ENCODE measurements at regions not wholly inside any gene's neighbourhood (a gene's known extent, or its start where the extent isn't known, plus 50 kb on each side); places are given as distances from the start of the nearest gene placed in this dataset.

GRCh38 chr17:12406623-12407215, 259.0 kb upstream of the MYOCD start:
- Histone ChIP-seq H3K4me3 (no peak overlapping the region), H3K9me3 (no peaks in the 10 kb centered on the region), H3K27ac (peak overlapping the region; percentile 69 to 79 (median 76)), H3K36me3 (no peaks in the 10 kb centered on the region), H3K27me3 (no peaks in the 10 kb centered on the region), H3K4me1 (peaks cover 0 to 47% (median 29%) of the 10 kb centered on the region in 4 donors)
- TF ChIP-seq EP300 (IDR thresholded peaks at IDR 0.05) (no peak), CTCF (IDR thresholded peaks at IDR 0.05) (no peak)
- intact Hi-C loops (cut with DNase I), result no loop called here
- 62 to 75% methylated on average over 5 of the region's 5 CpGs for WGBS, 2 donors
- DNase-seq, result no peak

- Histone ChIP-seq H3K4me1 (peaks cover 0 to 49% (median 29%) of the 10 kb centered on the region in 4 donors), H3K36me3 (no peaks in the 10 kb centered on the region), H3K27me3 (no peaks in the 10 kb centered on the region), H3K27ac (peak overlapping the region; percentile 69 to 79 (median 76)), H3K9me3 (no peaks in the 10 kb centered on the region), H3K4me3 (no peak overlapping the region)
- WGBS, 2 donors, result 81 to 88% methylated on average over 5 of the region's 5 CpGs
- intact Hi-C loops (cut with DNase I), result no loop called here
- no peak for DNase-seq
- TF ChIP-seq POLR2AphosphoS5 (IDR thresholded peaks at IDR 0.05) (no peak), POLR2A (IDR thresholded peaks at IDR 0.05) (no peak), CTCF (IDR thresholded peaks at IDR 0.05) (no peak), EP300 (IDR thresholded peaks at IDR 0.05) (no peak)
These were observed 258.0 kb upstream of the MYOCD start for GRCh38 chr17:12407495-12408252.

GRCh38 chr17:12409082-12409481, 256.6 kb upstream of the MYOCD start:
- Histone ChIP-seq H3K4me3 (no peak overlapping the region), H3K9me3 (no peaks in the 10 kb centered on the region), H3K36me3 (no peaks in the 10 kb centered on the region), H3K27me3 (no peaks in the 10 kb centered on the region), H3K4me1 (peaks cover 0 to 56% (median 33%) of the 10 kb centered on the region in 4 donors), H3K27ac (peak overlapping the region; percentile 4 to 78 (median 71))
- DNase-seq, result no peak
- 94 to 95% methylated on average over 3 of the region's 3 CpGs for WGBS, 2 donors
- intact Hi-C loops (cut with DNase I), result no loop called here
- TF ChIP-seq POLR2AphosphoS5 (IDR thresholded peaks at IDR 0.05), result peak in 3 of 4 donors; percentile 19 to 59 (median 52)
- no peak for TF ChIP-seq POLR2A (IDR thresholded peaks at IDR 0.05)

GRCh38 chr17:12410717-12411116, 255.0 kb upstream of the MYOCD start:
- Histone ChIP-seq H3K4me3 (no peak overlapping the region), H3K9me3 (no peaks in the 10 kb centered on the region), H3K4me1 (peaks cover 0 to 72% (median 39%) of the 10 kb centered on the region in 4 donors), H3K27ac (peak overlapping the region in 3 of 4 donors; percentile 69 to 78 (median 73)), H3K36me3 (no peaks in the 10 kb centered on the region), H3K27me3 (no peaks in the 10 kb centered on the region)
- 92 to 95% methylated on average over 6 of the region's 6 CpGs for WGBS, 2 donors
- TF ChIP-seq EP300 (IDR thresholded peaks at IDR 0.05) (peak in 1 of 4 donors; percentile 66), POLR2AphosphoS5 (IDR thresholded peaks at IDR 0.05) (peak; percentile 62 to 84 (median 78)), POLR2A (IDR thresholded peaks at IDR 0.05) (no peak), CTCF (IDR thresholded peaks at IDR 0.05) (no peak)
- intact Hi-C loops (cut with DNase I), result loop anchor here (10.0 kb wide), 2 partner anchors 114 to 156 kb away; no protein-coding TSS in a partner anchor
- no peak for DNase-seq

- peak overlapping the region; percentile 69 to 86 (median 82) for H3K27ac ChIP-seq
- no peaks in the 10 kb centered on the region for H3K36me3 ChIP-seq
- intact Hi-C loops (cut with DNase I), result loop anchor here (5.0 to 10.0 kb wide), 3 partner anchors 110 to 160 kb away; no protein-coding TSS in a partner anchor
- H3K27me3 ChIP-seq, result no peaks in the 10 kb centered on the region
- H3K9me3 ChIP-seq, result no peaks in the 10 kb centered on the region
- H3K4me3 ChIP-seq, result no peak overlapping the region
- peaks cover 0 to 68% (median 27%) of the 10 kb centered on the region in 4 donors for H3K4me1 ChIP-seq
- DNase-seq, result no peak
- WGBS, 2 donors, result 77 to 82% methylated on average over 3 of the region's 3 CpGs
- no peak for TF ChIP-seq CTCF (IDR thresholded peaks at IDR 0.05)
- TF ChIP-seq POLR2AphosphoS5 (IDR thresholded peaks at IDR 0.05), result peak in 1 of 4 donors; percentile 44
- peak in 1 of 4 donors; percentile 36 for TF ChIP-seq EP300 (IDR thresholded peaks at IDR 0.05)
These were observed 250.7 kb upstream of the MYOCD start for GRCh38 chr17:12415031-12415430.
